ENCODE measurements at regions not wholly inside any gene's neighbourhood (a gene's known extent, or its start where the extent isn't known, plus 50 kb on each side); places are given as distances from the start of the nearest gene placed in this dataset.

DNA sequence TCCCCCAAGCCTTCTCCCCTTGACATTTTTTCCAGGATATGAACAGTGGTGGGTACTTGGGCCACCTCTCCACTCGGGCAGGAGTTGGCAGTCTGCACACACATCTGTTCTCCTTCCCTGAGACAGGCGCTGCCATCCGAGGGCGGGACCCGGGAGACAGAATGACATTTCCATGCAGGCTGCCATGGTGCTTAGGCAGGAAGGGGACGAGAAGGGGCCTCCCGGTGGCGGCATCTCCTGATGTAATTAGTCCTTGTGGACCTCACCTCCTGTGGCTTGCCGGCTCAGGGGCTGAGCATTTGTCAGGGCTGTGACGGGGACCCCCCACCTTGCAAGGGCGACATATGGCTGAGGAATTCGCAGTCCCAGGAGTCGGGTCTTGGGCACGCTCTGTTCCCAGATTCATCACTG lies 197.2 kb downstream of the FOXL1 start:
- no peak for DNase-seq

- no peak for DNase-seq
Measured at GRCh38 chr16:86777381-86777946, 199.1 kb downstream of the FOXL1 start.

GRCh38 chr16:86778108-86778745 lies 199.9 kb downstream of the FOXL1 start:
- DNase-seq = no peak

GRCh38 chr16:86778978-86779377 lies 200.6 kb downstream of the FOXL1 start:
- no peak for DNase-seq

GRCh38 chr16:86781046-86781445 lies 202.7 kb downstream of the FOXL1 start:
- no peak for DNase-seq

DNA sequence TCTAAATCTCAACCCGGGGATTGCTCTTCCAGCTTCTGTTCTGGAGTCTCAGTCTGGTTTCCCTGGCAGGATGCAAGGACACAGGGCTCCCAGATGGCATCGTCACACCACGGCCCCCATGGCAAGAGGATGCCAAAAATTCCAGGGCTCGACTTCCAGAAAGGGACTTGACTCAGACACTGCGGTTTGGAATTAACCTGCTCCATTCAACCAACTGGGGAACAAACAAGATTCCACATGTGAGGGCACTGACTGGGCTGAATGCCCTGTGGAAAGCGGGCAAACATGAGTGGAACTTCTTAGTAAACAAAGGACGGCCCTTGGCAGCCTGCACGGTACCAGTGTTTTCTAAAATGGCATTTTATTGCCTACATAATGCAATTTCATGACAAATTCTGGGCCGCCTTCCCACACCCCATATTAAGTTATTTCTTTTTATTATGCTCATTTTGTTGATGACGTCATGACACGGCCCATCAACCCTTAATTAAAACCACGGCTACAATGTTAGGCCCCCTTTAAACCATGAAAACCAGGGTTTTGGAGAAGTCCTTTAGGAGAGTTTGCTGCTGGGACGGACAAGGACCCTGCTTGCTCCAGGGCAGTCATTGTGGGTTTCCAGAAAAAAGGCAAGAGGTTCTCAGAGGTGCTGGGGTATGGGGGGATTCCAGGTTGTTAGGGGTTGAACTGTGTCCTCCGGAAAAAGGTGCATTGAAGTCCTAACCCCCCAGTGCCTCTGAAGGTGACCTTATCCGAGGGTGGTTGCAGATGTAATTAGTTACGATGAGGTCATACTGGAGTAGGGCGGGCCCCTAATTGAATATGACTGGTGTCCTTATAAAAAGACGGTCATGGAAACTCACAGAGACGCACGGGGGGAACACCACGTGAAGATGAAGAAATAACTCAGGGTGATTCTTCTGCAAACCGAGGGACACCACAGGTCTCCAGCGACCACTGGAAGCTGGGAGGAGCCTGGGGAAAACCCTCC lies 205.6 kb downstream of the FOXL1 start:
- DNase-seq = no peak

DNA sequence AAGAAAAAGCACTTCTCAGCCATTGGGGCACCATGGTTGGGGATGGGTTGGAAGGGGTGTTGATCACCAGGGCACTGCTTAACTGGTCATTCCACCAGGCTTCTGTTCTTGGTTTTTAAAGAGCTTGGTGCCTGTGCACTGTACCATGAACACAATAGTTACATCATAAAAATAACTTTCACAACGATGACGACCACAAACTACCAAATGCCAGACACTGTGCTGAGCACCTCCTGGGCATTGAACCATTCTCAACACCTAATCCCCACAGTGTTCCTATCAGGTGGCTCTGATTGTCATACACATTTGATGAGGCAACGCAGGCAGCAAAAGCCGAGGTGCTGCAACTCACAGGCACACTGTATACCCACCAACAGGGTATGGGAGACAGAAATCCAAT lies 208.0 kb downstream of the FOXL1 start:
- no peak for DNase-seq

- DNase-seq = no peak
Measured at GRCh38 chr16:86786994-86787393, 208.6 kb downstream of the FOXL1 start.

GRCh38 chr16:86787538-86787937 lies 209.2 kb downstream of the FOXL1 start:
- no peak for DNase-seq

DNA sequence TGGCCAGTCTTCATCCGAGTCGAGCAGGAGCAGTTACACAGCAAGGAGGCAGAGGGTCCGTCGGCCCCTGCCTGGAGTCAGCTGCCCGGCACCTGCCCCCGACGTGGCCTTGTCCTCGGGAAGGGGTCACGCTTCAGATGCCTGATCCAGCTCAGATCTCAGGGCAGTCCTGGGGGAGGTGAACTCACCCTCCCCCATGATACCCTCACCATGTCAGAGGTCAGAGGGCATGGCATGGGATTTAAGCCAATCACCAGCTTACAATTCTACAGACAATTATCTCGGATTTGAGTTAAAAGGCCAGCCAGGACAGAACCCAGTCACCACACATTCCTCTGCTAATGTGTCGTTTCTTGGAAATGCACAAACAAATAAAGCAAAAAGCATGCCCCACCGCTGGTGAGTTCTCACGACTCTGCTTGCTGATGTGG lies 211.3 kb downstream of the FOXL1 start:
- no peak for DNase-seq

DNA sequence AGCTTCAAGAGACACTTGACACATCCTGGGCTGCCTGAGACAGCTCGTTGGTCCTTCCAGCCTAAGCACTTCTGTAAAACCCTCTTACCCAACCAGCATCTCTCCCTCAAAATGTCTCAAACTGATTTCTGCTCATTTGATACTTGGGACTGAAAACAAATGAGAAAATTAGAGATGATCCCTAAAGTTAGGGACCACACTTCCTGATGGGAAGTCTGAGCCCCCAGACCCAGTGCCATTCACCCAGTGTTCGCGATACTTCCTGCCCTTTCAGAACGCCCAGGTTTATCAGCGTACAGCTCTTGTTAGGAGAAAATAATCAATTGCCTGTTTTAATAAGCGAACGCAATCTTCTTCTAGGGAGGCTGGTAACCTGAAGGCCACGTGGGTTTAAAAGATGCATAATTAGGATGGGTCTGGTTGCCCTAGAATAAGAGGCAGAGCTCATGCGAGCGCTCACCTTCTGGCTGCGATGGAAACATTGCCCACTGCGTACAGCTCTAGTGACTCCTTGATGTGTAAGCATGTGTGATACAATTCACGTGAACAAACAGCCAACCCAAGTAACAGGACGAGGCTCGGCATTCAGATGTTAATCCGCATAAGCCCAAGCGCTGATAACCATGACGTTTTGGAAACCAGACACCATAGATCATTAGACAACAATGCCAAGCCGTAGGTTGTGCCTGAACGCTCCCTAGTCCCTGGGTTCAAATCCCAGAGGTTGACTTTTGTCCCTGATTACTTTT lies 213.1 kb downstream of the FOXL1 start:
- no peak for DNase-seq

- DNase-seq = no peak
Measured at GRCh38 chr16:86794216-86794864, 216.0 kb downstream of the FOXL1 start.

- DNase-seq = no peak
Measured at GRCh38 chr16:86797700-86798099, 219.4 kb downstream of the FOXL1 start.

DNA sequence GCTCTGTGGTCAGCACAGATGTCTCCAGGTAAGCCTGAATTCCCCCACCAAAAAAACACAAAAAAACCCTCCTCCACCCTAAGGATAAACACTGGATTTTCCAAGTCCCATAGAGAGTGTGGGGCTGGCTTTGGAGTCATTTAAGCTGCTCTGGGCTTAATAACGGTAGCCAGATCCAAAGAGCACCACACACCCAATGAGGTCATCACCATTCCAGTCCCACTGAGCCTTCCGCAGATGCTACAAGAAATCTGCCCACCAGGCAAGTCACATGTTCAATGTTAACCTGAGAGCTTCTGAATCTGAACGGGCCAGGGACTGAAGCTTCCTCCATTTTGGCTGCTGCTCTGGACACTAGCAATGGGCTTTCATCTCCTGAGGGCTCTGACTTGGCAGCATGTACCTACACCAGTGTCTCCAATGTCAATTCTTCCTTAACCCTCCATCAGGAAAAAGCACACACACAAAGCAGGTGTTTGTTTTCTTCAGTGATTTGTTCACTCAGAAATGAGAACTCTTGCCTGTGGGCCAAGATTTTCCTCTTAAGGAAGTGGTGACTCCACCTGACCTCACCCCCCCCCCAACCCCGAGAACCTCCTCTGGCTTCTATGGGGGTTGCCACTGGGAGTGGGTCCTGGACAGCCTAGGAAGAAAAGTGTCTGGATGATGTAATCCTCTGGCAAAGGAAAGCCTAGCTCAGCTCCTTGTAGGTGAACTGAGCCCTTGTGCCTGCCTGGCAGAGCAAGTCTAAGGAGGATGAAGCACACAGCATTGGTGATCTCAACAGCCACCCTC lies 220.1 kb downstream of the FOXL1 start:
- DNase-seq = no peak

DNA sequence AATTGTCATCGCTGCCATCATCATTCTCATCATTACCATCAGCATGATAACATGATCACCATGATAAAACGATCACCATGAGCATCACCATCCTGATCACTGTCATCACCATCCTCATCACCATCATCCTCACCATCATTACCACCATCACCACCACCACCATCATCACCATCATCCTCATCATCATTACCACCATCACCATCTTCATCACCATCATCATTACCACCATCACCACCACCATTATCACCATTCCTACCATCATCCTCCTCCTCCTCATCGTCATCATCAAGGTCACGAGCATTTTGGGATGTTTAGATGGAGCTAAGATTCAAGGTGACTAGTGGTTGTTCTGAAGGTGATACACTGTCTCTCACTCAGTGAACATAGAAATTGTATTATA lies 221.0 kb downstream of the FOXL1 start:
- no peak for DNase-seq

DNA sequence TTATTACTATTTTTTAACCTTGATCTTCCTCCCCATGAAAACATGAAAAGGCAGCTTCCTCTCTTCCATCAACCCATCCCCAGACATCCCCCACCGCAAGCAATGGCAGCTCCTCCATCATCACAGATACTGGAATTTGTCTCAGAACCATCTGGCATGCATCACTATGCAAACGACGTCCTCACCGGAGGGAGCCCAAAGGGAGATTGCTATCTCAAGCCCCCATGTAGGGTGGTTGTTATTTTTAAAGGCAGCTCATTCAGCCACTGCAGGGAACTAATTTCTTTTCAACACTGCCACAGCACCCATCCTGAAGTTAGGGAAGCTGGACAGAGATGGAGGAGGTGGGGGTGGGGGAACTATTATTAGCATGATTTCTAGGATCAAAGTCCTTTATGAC lies 222.5 kb downstream of the FOXL1 start:
- DNase-seq = no peak

- DNase-seq = no peak
Measured at GRCh38 chr16:86802013-86802412, 223.7 kb downstream of the FOXL1 start.

GRCh38 chr16:86805188-86805587 lies 226.8 kb downstream of the FOXL1 start:
- no peak for DNase-seq

- DNase-seq = no peak
Measured at GRCh38 chr16:86806181-86806837, 228.0 kb downstream of the FOXL1 start.

DNA sequence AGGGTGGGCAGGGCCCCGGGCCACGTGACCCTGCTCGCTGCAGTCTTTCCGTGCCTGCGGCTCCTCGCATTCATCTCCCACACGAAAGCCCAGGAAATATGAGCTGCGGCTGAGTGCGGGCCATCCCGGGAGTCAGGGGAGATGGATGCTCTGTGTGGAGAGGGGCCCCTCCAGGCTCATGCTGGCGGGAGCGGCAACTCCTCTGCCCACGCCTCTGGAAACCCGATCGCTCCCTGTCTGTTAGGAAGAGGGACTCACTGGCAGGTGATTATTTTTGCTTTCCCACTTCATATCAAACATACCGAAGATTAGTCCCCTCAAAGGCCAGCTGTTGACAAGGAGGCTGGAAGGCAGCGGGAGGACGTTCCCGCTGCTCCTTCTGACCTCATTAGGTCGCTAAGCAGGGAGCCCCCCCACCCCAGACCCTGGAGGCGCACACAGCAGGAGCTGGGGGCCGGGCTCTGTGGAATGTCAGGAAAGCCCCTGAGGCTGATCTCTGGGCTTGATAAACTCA lies 228.5 kb downstream of the FOXL1 start:
- no peak for DNase-seq
